GM21381 (cell line): ENCODE measurements at regions not wholly inside any gene's neighbourhood (a gene's known extent, or its start where the extent isn't known, plus 50 kb on each side); places are given as distances from the start of the nearest gene placed in this dataset.

Source experiments
- ATAC-seq: cut with Tn5 transposase; IDR thresholded peaks from one replicate; pipeline ENCODE4 v1.9.1; 2021; ENCODE audit warnings: mild to moderate bottlenecking, moderate library complexity; ENCODE audit not compliant: unreplicated experiment

GRCh38 chr1:30340934-30341333 lies 382.5 kb downstream of the MATN1 start:
- no peak for ATAC-seq

GRCh38 chr1:30339866-30340265 lies 383.5 kb downstream of the MATN1 start:
- ATAC-seq: no peak

- no peak for ATAC-seq
Observed at GRCh38 chr1:30338765-30339164, 384.6 kb downstream of the MATN1 start.

GRCh38 chr1:30337324-30337620 lies 386.1 kb downstream of the MATN1 start:
- no peak for ATAC-seq

GRCh38 chr1:30336550-30337323 lies 386.6 kb downstream of the MATN1 start:
- no peak for ATAC-seq

- no peak for ATAC-seq
Observed at GRCh38 chr1:30335997-30336390, 387.4 kb downstream of the MATN1 start.

- no peak for ATAC-seq
Observed at GRCh38 chr1:30335389-30335996, 387.9 kb downstream of the MATN1 start.

- no peak for ATAC-seq
Observed at GRCh38 chr1:30334767-30335166, 388.6 kb downstream of the MATN1 start.

- ATAC-seq: no peak
Observed at GRCh38 chr1:30332116-30333094, 391.0 kb downstream of the MATN1 start.

- no peak for ATAC-seq
Observed at GRCh38 chr1:30331415-30332065, 391.8 kb downstream of the MATN1 start.

GRCh38 chr1:30330644-30331043 lies 392.7 kb downstream of the MATN1 start:
- ATAC-seq: no peak

GRCh38 chr1:30329802-30330557 lies 393.4 kb downstream of the MATN1 start:
- no peak for ATAC-seq

- no peak for ATAC-seq
Observed at GRCh38 chr1:30329263-30329753, 394.1 kb downstream of the MATN1 start.

- ATAC-seq: no peak
Observed at GRCh38 chr1:30328401-30329262, 394.8 kb downstream of the MATN1 start.

- ATAC-seq: no peak
Observed at GRCh38 chr1:30328100-30328370, 395.4 kb downstream of the MATN1 start.

- ATAC-seq: no peak
Observed at GRCh38 chr1:30327370-30328099, 395.9 kb downstream of the MATN1 start.

- no peak for ATAC-seq
Observed at GRCh38 chr1:30325999-30326398, 397.4 kb downstream of the MATN1 start.

- ATAC-seq: no peak
Observed at GRCh38 chr1:30325085-30325935, 398.1 kb downstream of the MATN1 start.
